RKO (cell line): ENCODE measurements at regions not wholly inside any gene's neighbourhood (a gene's known extent, or its start where the extent isn't known, plus 50 kb on each side); places are given as distances from the start of the nearest gene placed in this dataset.
"Not testable (repeated sequence)": the region's sequence is repeated elsewhere in the genome, so short reads cannot be mapped to it uniquely, and the experiment has no call there.

Experiments used
- DNase-seq: peaks from one replicate; pipeline ENCODE4 v3.0.0-alpha.2; 2016; ENCODE audit warnings: low spot score

DNA sequence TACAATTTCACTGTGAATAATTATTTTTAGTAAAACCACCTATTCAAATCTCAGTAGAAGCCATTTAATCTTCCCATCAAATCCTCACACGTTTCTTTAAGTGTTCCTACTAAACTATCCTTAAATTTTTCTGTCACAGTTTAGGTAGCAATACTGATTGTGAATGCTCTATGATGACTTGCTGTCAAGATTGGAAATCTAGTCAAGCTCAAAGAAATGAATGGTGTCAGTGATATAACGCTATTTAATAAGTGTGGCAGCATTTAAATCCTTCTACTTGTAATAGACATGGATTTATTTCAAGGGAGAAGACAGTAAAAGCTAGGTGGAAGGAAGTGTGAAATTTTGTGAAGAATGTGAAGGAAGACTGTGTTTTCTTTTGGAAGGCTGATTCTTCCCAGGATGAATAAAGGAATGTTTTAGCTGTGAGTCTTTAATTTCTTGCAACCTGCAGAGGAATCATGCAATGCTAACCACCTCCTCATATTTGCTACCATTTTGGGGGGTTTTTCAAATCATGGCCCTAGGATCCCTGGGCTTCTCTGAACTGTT lies 936.7 kb upstream of the NEGR1 start:
- no peak for DNase-seq

DNA sequence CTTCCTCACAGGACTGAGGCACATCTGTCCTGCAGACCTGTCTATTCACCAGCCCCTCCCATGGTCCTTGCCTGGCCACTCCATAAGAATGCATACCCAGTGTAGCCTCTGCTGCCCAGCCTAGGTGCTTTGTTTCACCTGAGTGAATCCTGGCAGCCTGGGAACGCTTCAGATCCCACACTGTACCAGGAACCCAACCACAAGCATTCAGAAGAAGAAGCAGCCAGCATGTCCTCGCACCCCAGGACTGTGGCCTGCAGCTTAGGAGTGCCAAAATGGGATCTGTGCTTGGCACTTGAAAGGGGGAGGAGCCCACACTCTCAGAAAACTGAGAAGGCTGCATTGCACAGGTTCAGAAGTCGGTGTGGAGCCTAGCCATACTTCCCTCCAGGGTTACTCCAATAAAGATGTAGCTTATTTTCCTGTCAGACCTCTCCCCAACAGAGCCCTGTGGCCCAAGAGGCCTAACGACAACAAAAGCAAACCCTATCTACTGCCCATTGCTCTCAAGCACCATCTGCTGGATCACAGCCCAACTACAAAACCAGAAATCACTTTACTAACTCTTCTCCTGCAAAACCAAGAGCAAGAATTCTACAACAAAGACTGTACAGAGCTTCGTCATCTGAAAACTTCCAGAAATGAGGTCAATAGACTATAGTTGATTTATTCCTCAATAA lies 923.1 kb upstream of the NEGR1 start:
- no peak for DNase-seq

DNA sequence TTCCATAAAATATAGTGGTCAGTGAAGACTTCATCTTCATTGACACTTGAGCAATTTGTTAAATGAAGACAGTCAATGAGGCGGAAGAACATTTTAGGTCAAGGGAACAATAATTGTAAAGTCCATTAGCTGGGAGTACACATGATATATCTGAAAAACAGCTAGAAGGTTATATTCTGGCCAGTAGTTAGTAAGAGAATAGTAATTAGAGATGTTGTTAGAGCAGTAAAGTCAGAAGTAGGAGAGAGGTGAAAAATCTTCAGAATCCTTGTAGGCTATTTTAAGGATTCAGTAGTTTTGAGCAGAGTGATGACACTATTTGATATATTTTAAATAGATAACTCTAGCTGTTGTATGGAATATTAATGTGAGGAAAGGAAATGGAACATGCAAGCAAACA lies 915.6 kb upstream of the NEGR1 start:
- DNase-seq, result no peak

DNA sequence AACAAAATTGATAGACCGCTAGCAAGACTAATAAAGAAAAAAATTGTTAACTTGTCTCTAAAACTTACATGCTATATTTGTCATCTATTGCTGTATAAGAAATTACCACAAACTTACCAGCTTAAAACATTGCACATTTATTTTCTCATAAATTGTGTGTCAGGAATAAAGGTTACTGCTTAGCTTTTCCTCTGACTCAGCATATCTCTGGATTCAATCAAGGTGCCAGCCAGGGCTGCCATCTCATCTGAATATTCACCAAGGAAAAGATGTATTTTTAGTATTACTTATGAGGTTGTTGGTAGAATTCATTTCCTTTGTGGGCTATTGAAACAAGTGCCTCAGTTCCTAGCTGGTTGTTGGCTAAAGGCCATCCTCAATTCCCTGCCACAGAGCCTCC lies 912.6 kb upstream of the NEGR1 start:
- DNase-seq, result no peak

DNA sequence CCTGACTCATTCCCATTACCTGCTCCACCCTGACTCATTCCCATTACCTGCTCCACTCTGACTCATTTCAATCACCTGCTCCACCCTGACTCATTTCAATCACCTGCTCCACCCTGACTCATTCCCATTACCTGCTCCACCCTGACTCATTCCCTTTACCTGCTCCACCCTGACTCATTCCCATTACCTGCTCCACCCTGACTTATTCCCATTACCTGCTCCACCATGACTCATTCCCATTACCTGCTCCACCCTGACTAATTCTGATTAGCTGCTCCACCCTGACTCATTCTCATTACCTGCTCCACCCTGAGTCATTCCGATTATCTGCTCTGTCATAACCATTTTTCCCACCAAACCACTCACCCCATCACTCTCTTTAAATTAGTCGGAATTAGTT lies 901.2 kb upstream of the NEGR1 start:
- DNase-seq, result not testable (repeated sequence)

DNA sequence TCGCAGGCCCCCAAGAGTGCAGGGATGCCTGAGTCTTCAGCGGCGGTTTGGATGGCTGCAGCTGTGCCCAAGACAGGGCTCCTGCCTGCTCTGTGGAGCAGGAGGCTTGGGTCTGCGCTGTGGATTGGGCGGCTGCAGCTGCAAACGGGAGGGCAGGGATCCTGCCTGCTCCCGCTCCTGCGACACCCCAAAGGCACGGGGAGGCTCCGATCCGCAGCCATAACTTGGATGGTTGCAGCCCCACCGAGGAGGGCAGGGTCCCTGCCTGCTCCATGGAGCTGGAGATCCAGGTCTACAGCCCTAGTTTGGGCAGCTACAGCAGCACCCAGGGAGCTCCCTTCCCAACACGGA lies 898.8 kb upstream of the NEGR1 start:
- DNase-seq, result no peak

DNA sequence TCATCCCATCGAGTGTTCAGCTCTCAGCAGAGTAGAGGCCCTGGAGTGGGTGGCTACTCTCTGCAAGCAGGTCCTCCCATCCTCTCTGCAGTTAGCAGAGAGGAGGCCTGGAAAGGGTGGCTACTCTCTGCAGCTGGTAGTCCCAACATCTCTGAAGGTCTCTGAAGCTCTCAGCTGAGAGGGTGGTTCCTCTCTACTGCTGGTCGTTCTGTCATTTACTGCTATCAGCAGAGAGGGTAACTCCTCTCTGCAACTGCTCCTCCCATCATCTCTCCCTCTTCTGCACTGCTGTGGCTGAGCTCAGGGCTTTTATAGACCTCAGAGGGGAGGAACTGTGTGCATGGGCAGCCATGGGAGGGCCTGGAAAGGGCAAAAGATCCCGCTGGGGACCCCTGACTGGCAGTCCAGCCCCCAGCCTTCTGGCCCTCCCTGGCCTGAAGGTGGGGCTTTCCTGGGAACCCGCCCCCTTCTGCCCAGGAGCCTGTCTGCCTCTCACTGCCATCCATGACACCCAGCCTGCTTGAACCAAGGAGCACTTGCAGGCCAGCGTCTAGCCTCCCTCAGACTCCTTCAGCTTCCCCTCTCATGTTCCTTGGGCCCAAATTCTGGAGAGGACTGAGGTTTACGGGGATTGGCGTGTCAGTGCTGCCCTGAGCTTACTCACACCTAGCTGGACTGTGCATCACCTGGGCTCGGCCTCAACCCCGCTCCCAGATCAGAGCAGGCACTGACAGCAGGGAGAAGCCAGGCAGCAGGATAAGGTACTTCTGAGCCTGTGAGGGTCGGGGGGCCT lies 898.3 kb upstream of the NEGR1 start:
- no peak for DNase-seq

DNA sequence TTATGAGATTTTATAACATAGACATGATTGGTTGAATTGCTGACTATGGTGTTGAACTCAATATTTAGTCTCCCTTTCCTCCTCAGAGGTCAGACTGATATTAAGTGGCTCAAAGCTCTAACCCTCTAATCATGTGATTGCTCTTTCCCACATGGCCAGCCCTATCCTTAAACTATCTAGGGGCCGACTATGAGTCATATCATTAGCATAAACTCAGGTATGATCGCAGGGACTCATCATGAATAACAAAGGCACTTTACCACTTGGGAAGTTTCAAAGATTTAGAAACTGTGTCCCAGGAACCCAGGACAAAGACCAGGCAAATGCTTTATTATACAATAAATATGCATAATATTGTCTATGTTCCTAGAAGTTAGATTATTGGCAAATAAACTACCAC lies 894.6 kb upstream of the NEGR1 start:
- no peak for DNase-seq

DNA sequence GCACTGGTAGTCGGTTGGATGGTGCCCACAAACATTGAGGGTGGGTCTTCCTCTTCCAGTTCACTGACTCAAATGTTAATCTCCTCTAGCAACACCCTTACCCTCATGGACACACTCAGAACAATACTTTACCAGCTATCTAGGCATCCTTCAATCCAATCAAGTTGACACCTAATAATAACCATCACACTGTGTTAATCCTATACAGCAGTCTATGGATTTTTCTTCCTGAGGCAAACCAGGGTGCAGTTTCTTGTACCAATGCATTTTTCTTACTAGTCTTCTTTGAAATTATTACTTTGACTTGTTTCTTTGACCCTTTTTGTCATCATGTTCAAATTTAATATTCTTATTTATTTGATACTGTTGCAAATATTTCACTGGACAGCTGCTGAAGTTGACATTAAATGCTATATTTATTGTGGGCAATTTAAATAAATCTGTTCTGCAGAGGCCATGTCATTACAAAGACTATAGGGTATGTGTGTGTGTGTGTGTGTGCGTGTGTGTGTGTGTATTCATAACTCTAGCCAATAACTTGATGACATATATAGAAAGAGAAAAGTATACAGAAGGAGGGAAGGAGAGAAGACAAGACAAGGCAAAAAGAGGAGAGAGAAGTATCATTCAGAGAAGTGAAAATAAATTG lies 884.8 kb upstream of the NEGR1 start:
- no peak for DNase-seq

DNA sequence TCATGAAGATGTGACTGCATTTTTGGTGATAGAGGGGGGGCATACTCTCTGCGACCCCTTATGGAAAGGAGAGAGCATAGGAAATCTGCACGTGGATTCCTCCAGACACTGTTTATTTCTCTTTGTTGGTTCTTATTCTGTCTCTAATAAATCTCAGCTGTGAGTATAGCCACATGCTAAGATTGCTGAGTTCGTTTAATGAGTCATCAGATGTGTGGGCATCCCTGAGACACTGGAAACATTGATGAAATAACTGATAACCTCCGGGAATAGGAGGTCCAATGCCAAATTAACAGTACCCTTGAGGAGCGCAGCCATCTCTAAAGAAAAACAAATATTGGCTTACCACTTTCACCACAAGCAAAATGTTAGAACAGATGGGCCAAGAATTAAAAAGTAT lies 880.2 kb upstream of the NEGR1 start:
- DNase-seq, result no peak

DNA sequence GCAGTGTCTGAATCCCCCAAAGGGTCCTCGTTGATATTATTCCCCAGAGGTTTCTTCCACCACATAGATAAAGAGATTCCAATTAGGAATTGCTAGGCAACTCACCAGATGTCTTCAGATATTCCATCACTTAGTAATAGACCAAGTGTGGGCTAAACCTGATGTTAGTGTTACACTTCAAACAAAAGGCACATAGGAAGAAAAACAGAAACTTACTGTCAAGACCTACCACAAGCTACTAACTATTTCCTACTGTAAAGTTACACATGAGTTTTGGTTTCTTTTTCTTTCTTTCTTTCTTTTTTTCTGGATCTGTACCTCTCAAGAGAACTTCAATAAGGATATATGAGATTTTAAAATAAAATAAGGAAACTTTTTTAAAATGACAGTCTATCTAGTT lies 879.1 kb upstream of the NEGR1 start:
- no peak for DNase-seq

DNA sequence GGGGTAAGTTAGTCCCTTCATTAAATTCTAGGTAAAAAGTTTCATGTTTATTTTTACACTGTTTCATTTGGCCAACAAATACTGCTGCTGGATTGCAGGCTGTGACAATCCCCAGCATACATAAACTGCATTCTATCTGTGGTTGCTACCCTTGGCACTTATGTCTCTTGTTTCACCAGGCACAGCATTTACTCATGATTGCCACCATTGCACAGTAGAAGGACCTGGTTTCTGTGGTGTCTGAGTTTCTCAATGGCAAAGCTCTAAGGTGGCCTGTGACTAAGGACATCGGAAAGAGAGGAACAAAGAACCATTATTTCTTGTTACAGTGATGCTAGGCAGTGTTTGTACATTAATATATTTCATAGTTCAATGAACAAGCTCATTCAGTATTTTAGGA lies 878.4 kb upstream of the NEGR1 start:
- DNase-seq, result no peak

DNA sequence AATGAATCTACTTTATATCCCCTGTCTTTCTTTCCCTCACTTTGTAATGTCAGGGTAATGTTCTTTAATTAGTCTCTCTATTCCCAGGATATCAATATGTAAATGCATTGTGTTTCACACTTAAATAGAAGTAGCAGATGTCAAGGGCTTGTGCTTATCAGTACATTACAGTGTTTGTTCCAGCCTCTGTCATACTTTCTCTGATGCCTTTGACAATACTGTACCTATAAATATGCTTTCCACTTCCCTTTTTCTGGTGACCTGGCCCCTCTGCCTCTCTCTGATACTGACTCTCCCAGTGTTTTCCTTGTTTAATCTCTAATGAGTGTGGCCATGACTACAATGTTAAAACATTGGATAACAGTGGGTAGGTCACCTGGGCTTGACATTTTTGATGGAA lies 862.0 kb upstream of the NEGR1 start:
- no peak for DNase-seq

DNA sequence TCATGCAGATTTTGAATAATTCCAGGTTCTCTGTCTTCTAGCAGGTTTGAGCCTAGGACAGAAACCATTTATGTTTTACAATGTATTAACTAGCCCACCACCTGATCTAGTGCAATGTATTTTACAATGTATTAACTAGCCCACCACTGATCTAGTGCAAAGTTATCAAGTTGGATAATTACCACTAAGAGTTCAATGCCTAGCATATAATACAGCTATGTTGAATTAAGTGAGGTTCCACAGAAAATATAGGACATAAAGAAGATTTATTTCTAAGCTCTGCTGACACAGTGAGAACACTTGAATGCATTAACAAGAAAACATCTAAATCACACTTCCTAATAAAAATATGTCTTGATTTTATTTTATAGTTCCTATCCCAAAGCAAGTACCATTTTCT lies 854.6 kb upstream of the NEGR1 start:
- no peak for DNase-seq

DNA sequence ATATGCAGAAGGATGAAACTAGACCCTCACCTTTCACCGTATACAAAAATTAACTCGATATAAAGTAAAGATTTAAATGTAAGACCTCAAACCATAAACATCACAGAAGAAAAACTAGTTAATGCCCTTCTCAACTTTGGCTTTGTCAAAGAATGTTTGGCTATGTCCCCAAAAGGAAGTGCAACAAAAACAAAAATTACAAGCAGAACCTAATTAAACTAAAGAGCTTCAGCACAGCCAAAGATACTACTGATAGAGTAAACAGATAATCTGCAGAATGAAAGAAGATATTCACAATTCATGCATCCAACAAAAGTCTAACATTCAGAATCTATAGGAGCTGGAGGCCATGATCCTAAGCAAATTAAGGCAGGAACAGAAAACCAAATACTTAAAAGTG lies 824.6 kb upstream of the NEGR1 start:
- no peak for DNase-seq

DNA sequence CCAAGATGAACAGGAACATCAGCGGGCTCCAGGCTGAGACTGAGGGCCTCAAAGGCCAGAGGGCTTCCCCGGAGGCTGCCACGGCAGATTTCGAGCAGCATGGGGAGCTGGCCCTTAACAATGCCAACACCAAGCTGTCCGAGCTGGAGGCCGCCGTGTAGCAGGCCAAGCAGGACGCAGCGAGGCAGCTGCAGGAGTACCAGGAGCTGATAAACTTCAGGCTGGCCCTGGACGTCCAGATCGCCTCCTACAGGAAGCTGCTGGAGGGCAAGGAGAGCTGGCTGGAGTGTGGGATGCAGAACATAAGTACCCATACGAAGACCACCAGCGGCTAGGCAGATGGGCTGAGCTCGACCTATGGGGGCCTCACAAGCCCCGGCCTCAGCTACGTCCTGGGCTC lies 823.4 kb upstream of the NEGR1 start:
- no peak for DNase-seq

DNA sequence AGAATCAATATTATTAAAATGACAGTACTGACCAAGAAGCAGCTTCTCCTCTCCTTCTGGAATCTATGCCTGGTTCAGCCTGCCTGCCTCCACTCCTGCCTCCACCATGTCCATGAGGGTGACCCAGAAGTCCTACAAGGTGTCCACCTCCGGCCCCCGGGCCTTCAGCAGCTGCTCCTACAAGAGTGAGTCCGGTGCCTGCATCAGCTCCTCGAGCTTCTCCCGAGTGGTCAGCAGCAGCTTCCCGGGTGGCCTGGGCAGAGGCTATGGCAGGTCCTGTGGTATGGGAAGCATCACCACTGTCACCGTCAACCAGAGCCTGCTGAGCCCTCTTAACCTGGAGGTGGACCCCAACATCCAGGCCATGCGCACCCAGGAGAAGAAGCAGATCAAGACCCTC lies 822.4 kb upstream of the NEGR1 start:
- no peak for DNase-seq

DNA sequence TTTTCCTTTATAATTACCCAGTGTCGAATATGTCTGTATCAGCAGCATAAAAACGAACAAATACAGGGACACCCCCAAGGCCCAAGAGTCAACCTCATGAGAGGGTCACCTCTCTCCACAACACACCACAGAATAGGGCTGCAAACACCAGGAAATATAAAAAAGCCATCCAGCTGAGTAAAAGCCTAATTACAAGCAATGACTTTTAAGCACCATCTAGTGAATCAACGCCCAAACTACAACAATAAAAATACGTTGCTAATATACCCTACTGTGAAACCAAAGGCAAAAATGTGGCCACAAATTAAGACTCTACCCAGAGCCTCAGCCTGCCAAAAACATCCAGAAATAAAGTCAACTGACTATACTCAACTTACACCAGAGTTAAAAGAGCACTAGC lies 817.9 kb upstream of the NEGR1 start:
- no peak for DNase-seq

DNA sequence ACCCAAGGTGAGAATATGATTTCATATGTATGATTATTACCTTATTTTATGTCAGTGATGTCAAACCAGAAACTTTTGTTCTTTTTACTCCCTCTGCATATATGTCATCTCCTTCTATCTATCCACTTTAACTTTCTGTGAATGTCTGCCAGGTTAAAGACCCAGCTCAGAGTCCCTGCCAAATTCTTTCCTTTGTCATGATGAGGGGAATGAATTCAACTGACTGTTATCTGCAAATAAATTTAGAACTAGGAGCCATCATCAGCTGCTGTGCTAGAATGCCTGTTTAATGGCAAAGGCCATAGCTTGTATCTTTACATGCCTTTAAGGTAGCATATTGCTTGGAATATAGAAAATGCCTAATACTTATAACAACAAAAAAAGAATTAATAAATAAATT lies 815.6 kb upstream of the NEGR1 start:
- no peak for DNase-seq

DNA sequence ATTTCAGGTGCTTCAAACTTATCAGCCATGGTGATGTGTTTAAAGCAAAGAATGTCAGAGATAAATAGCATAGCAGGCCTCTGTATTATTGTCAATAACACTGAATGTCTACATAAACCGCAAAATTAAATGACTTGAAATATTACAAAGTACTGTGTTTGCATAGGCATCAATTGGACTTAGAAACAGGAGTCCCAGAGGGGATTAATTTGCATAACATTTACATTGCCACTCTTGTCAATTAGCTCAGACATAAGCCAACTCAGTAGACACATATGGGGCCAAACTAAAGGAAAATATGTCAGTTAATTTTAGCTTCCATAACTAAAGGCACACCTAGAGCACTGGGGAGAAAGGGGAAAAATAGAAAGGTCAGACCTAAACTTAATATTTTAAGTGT lies 814.5 kb upstream of the NEGR1 start:
- no peak for DNase-seq

DNA sequence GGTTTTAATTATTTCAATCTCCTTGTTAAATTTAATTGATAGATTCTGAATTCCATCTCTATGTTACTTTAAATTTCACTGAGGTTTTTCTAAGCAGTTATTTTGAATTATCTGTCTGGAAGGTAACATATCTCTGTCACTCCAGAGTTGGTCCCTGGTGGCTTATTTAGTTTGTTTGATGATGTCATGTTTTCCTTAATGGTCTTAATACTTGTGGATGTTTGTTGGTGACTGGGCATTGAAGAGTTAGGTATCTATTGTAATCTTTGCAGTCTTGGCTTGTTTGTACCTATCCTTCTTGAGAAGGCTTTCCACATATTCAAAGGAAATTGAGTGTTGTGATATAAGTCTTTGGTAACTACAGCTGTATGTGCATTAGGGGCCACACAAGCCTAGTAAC lies 810.0 kb upstream of the NEGR1 start:
- DNase-seq, result no peak

DNA sequence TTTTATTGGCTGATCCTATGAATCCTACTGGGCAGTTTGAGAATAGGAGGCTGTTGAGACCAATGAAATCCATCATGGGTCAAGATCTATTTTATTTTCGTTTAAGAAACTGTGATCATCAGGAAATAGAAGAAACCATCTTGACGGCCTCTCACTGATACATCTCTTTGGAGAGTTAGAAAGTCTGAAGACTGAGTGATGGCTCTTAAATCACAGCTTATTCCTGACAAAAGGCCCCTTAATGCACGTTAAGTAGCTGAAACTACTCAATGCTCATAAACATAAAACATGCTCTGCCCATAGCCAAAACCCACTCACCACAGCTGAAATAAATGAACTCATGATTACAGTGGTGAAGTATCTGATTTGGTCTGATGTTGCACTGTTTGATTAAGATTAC lies 784.5 kb upstream of the NEGR1 start:
- DNase-seq, result no peak

DNA sequence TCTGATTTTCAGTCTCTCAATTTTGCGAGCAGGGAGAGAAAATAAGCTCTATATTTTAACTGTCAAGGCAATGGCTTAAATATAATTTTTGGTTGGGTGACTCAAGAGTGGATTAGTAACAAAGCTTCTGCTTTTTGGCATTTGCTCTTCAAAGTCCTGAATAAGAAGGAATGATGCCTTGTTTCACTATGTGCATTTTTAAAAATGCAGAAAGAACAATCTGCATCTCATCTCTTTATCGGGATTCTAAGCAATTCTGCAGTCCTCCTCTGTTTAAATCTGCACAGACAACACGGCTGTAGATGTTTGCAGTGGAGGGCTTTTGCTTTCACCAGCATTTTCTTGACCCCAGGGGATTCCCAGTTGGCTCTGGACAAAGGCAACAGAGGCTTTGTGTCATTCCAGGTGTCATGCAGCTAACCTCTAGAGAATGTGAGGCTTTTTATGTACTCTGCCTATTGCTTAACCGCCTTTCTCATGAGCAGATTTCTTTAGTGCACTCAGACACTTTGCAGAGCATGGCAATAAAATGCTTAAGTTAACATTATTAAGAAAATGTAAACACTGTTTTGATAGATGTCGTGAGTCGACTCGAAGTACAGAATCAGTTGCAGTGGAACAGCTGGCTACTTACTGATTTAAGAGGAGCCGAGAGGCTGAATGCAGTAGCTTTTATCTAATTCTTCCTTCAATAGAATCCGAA lies 783.2 kb upstream of the NEGR1 start:
- no peak for DNase-seq
